Endothelial cell (in vitro differentiated cells): ENCODE measurements at regions not wholly inside any gene's neighbourhood (a gene's known extent, or its start where the extent isn't known, plus 50 kb on each side); places are given as distances from the start of the nearest gene placed in this dataset.

Source experiments
- DNase-seq: peaks from one replicate; pipeline ENCODE4 v3.0.0; 2021; ENCODE audit warnings: low spot score
- H3K27ac Mint-ChIP-seq: one replicate; pipeline ENCODE4 v1.8.0; 2021; ENCODE audit warnings: mixed read lengths, inconsistent platforms; ENCODE audit not compliant: unreplicated experiment
- H3K27me3 Mint-ChIP-seq: one replicate; pipeline ENCODE4 v1.8.0; 2021; ENCODE audit warnings: mild to moderate bottlenecking, moderate library complexity, mixed read lengths, inconsistent platforms; ENCODE audit not compliant: unreplicated experiment
- H3K36me3 Mint-ChIP-seq: one replicate; pipeline ENCODE4 v1.8.0; 2021; ENCODE audit warnings: mild to moderate bottlenecking, low read depth, mixed read lengths, inconsistent platforms; ENCODE audit not compliant: unreplicated experiment
- H3K4me1 Mint-ChIP-seq: one replicate; pipeline ENCODE4 v1.8.0; 2021; ENCODE audit warnings: mild to moderate bottlenecking, mixed read lengths, inconsistent platforms; ENCODE audit not compliant: unreplicated experiment
- H3K4me3 Mint-ChIP-seq: one replicate; pipeline ENCODE4 v1.8.0; 2021; ENCODE audit warnings: mild to moderate bottlenecking, mixed read lengths, inconsistent platforms; ENCODE audit not compliant: unreplicated experiment
- H3K9me3 Mint-ChIP-seq: one replicate; pipeline ENCODE4 v1.8.0; 2021; ENCODE audit warnings: mixed read lengths, inconsistent platforms; ENCODE audit not compliant: unreplicated experiment
- CTCF ChIP-seq: fragments of 200-600 bp; sonication (generic); IDR thresholded peaks from one replicate; pipeline ENCODE4 v1.5.0; 2021; ENCODE audit warnings: antibody characterized with exemption; ENCODE audit not compliant: unreplicated experiment

GRCh38 chr3:31270010-31270409, 262.7 kb upstream of the STT3B start:
- peaks cover 2% of the 10 kb centered on the region for H3K27me3 Mint-ChIP-seq
- no peak overlapping the region for H3K4me3 Mint-ChIP-seq
- DNase-seq: no peak
- no peaks in the 10 kb centered on the region for H3K4me1 Mint-ChIP-seq
- no peaks in the 10 kb centered on the region for H3K36me3 Mint-ChIP-seq
- no peak overlapping the region for H3K27ac Mint-ChIP-seq
- TF ChIP-seq CTCF: no peak
- no peaks in the 10 kb centered on the region for H3K9me3 Mint-ChIP-seq

GRCh38 chr3:31274326-31275024, 258.2 kb upstream of the STT3B start:
- Mint-ChIP-seq H3K4me1 (no peaks in the 10 kb centered on the region), H3K27ac (no peak overlapping the region)
- no peak for TF ChIP-seq CTCF

GRCh38 chr3:31275038-31275572, 257.6 kb upstream of the STT3B start:
- no peak overlapping the region for H3K27ac Mint-ChIP-seq
- TF ChIP-seq CTCF: no peak
- DNase-seq: no peak
- no peaks in the 10 kb centered on the region for H3K9me3 Mint-ChIP-seq
- H3K27me3 Mint-ChIP-seq: peaks cover 2% of the 10 kb centered on the region
- H3K4me3 Mint-ChIP-seq: no peak overlapping the region
- no peaks in the 10 kb centered on the region for H3K36me3 Mint-ChIP-seq
- no peaks in the 10 kb centered on the region for H3K4me1 Mint-ChIP-seq

More at GRCh38 chr3:31274326-31275024, 258.2 kb upstream of the STT3B start:
- DNase-seq: no peak
- Mint-ChIP-seq H3K4me3 (no peak overlapping the region), H3K36me3 (no peaks in the 10 kb centered on the region), H3K27me3 (peaks cover 2% of the 10 kb centered on the region), H3K9me3 (no peaks in the 10 kb centered on the region)

- H3K4me1 Mint-ChIP-seq: no peaks in the 10 kb centered on the region
- no peaks in the 10 kb centered on the region for H3K9me3 Mint-ChIP-seq
- no peak for DNase-seq
- H3K27me3 Mint-ChIP-seq: peaks cover 2% of the 10 kb centered on the region
- no peak overlapping the region for H3K27ac Mint-ChIP-seq
- no peaks in the 10 kb centered on the region for H3K36me3 Mint-ChIP-seq
- no peak for TF ChIP-seq CTCF
- H3K4me3 Mint-ChIP-seq: no peak overlapping the region
Observed at GRCh38 chr3:31275583-31275982, 257.1 kb upstream of the STT3B start.

- no peaks in the 10 kb centered on the region for H3K4me1 Mint-ChIP-seq
- H3K27ac Mint-ChIP-seq: no peak overlapping the region
- H3K27me3 Mint-ChIP-seq: no peaks in the 10 kb centered on the region
- no peak overlapping the region for H3K4me3 Mint-ChIP-seq
- TF ChIP-seq CTCF: no peak
- no peaks in the 10 kb centered on the region for H3K9me3 Mint-ChIP-seq
- no peak for DNase-seq
- no peaks in the 10 kb centered on the region for H3K36me3 Mint-ChIP-seq
Observed at GRCh38 chr3:31277582-31277981, 255.1 kb upstream of the STT3B start.
